Tibial nerve (tissue), 4 donors: ENCODE measurements at regions not wholly inside any gene's neighbourhood (a gene's known extent, or its start where the extent isn't known, plus 50 kb on each side); places are given as distances from the start of the nearest gene placed in this dataset.
A peak's percentile ranks its signal among the peaks of the same experiment; 100 is the strongest.

Source experiments
- DNase-seq, 2 donors: peaks; one replicate each; pipeline ENCODE4 v3.0.0-alpha.2; 2019; ENCODE audit warnings: low spot score in 2 of 2
- H3K27ac ChIP-seq, 4 donors: fragments of 200-600 bp; sonication (generic) in 3 of 4; one replicate each; pipeline ENCODE4 v1.5.1; 2017 to 2019; ENCODE audit warnings: mild to moderate bottlenecking in 1 of 4
- H3K27me3 ChIP-seq, 2 donors: fragments of 200-600 bp; sonication (generic) in 1 of 2; one replicate each; pipeline versions ENCODE4 v1.5.1 to v1.6.0; 2017 to 2019
- H3K36me3 ChIP-seq, 3 donors: fragments of 200-600 bp; sonication (generic); one replicate each; pipeline ENCODE4 v1.5.1; 2018 to 2019
- H3K4me1 ChIP-seq, 4 donors: fragments of 200-600 bp; sonication (generic) in 3 of 4; one replicate each; pipeline ENCODE4 v1.5.1; 2017 to 2019
- H3K4me3 ChIP-seq, 4 donors: fragments of 200-600 bp; sonication (generic) in 3 of 4; one replicate each; pipeline ENCODE4 v1.5.1; 2017 to 2019; ENCODE audit warnings: mild to moderate bottlenecking in 1 of 4, moderate library complexity in 1 of 4
- H3K9me3 ChIP-seq, 4 donors: fragments of 200-600 bp; sonication (generic) in 3 of 4; one replicate each; pipeline ENCODE4 v1.5.1; 2017 to 2019
- EP300 ChIP-seq, 2 donors: sonication (generic); formaldehyde crosslinking; IDR thresholded peaks; one replicate each; pipeline ENCODE4 v1.6.1; 2017; ENCODE audit warnings: antibody characterized with exemption in 2 of 2, mild to moderate bottlenecking in 1 of 2
- POLR2A ChIP-seq, 2 donors: fragments of 450-650 bp; IDR thresholded peaks; one replicate each; pipeline ENCODE4 v1.6.1; 2017; ENCODE audit warnings: antibody characterized with exemption in 2 of 2, mild to moderate bottlenecking in 2 of 2, moderate library complexity in 2 of 2
- WGBS, 2 donors: methylation state at CpG; one replicate each; pipeline ENCODE4 v1.1.5; 2018; 5-methylcytosine and 5-hydroxymethylcytosine counted together
- TF ChIP-seq, protein P1 (sequence below), 5 experiments: fragments of 200-600 bp in 3 of 5; fragments of 450-650 bp in 2 of 5; sonication (generic) in 3 of 5; IDR thresholded peaks; one replicate each; pipeline ENCODE4 v1.5.1; 2016 to 2019; ENCODE audit warnings: antibody characterized with exemption in 5 of 5, mild to moderate bottlenecking in 3 of 5, moderate library complexity in 2 of 5

DNA sequence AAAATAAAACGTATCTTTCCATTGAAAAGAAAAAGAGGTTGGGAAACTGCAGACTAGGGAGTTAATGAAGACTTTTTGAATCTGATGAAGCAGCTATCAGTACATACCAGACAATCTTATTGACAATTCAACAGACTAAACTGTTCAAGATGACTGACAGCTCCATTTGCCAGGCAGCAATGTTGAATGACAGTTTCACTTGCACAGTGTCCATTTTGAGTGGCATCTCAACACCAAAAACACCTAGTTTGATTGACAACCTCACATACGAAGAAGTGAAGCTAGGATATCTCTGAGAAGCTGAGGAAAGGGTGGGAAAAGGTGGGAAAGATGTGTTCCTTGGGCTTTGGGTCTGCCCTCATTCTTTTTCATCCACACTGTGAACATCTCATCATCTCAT lies 315.0 kb upstream of the SYT4 start:
- H3K4me3 ChIP-seq: no peak overlapping the region
- no peak for TF ChIP-seq EP300 (IDR thresholded peaks at IDR 0.05)
- TF ChIP-seq, protein P1, sequence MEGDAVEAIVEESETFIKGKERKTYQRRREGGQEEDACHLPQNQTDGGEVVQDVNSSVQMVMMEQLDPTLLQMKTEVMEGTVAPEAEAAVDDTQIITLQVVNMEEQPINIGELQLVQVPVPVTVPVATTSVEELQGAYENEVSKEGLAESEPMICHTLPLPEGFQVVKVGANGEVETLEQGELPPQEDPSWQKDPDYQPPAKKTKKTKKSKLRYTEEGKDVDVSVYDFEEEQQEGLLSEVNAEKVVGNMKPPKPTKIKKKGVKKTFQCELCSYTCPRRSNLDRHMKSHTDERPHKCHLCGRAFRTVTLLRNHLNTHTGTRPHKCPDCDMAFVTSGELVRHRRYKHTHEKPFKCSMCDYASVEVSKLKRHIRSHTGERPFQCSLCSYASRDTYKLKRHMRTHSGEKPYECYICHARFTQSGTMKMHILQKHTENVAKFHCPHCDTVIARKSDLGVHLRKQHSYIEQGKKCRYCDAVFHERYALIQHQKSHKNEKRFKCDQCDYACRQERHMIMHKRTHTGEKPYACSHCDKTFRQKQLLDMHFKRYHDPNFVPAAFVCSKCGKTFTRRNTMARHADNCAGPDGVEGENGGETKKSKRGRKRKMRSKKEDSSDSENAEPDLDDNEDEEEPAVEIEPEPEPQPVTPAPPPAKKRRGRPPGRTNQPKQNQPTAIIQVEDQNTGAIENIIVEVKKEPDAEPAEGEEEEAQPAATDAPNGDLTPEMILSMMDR (IDR thresholded peaks at IDR 0.05): no peak
- TF ChIP-seq POLR2A (IDR thresholded peaks at IDR 0.05): no peak
- no peaks in the 10 kb centered on the region for H3K27me3 ChIP-seq
- WGBS, 2 donors: 72 to 78% methylated on average over 2 of the region's 2 CpGs
- DNase-seq: no peak
- no peaks in the 10 kb centered on the region for H3K9me3 ChIP-seq
- no peak overlapping the region for H3K27ac ChIP-seq
- H3K4me1 ChIP-seq: no peaks in the 10 kb centered on the region
- no peaks in the 10 kb centered on the region for H3K36me3 ChIP-seq

DNA sequence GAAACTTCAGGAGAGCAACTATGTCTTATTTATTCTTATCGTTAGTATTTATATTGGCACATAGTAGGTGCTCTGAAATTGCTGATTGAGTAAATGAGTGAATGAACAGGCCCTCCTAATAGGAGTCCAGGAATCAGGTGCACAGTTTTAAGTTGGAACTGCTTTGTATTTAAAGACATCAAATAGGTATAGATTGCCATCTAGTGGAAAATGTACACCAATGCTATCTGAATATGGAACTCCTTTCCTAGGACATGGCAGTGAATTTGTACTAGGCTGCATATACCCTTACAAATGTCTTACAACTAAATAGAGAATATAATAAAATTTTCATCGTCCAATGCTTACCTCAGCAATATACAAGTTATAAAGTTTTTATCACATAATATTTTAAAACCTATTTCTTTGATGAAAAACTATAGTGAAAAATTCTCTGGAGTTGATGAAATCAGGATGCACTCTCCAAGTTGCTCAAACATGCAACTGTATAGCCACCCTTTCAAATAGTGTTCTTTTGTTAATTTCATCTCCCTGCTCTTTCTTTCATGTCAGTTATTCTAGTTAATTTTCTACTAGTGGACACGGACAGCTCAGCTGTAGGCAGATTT lies 318.9 kb upstream of the SYT4 start:
- no peak for DNase-seq
- WGBS, 2 donors: 53 to 55% methylated on average over 3 of the region's 3 CpGs
- no peak overlapping the region for H3K27ac ChIP-seq
- H3K9me3 ChIP-seq: no peaks in the 10 kb centered on the region
- no peaks in the 10 kb centered on the region for H3K27me3 ChIP-seq
- H3K36me3 ChIP-seq: no peaks in the 10 kb centered on the region
- TF ChIP-seq EP300 (IDR thresholded peaks at IDR 0.05) (no peak), POLR2A (IDR thresholded peaks at IDR 0.05) (no peak)
- TF ChIP-seq, protein P1 (IDR thresholded peaks at IDR 0.05): peak in 4 of 5 experiments; percentile 16 to 34 (median 24)
- no peak overlapping the region for H3K4me3 ChIP-seq
- no peaks in the 10 kb centered on the region for H3K4me1 ChIP-seq

DNA sequence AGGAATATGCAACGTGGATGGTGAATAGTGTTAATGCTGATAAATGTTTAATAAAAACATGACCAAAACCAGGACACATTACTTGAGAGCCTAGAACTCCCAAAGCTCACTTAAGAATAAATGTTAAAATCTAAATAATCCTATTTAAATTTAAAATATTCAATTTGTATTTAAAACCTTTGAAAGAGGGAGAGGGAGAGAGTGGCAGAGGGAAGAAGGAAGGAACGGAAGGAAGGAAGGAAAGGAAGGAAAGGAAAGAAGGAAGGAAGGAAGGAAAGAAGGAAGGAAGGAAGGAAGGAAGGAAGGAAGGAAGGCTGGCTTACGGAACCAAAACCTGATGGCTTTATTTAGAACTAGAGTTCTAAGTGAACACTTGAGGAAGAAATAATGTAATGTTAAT lies 324.1 kb upstream of the SYT4 start:
- Histone ChIP-seq H3K27ac (no peak overlapping the region), H3K4me1 (no peaks in the 10 kb centered on the region), H3K36me3 (no peaks in the 10 kb centered on the region), H3K27me3 (no peaks in the 10 kb centered on the region), H3K4me3 (no peak overlapping the region), H3K9me3 (peaks cover 0 to 17% (median 5%) of the 10 kb centered on the region in 4 donors)
- WGBS, 2 donors: 74 to 81% methylated on average over 3 of the region's 3 CpGs
- no peak for DNase-seq
- TF ChIP-seq EP300 (IDR thresholded peaks at IDR 0.05) (no peak), POLR2A (IDR thresholded peaks at IDR 0.05) (no peak)
- TF ChIP-seq, protein P1 (IDR thresholded peaks at IDR 0.05): no peak

DNA sequence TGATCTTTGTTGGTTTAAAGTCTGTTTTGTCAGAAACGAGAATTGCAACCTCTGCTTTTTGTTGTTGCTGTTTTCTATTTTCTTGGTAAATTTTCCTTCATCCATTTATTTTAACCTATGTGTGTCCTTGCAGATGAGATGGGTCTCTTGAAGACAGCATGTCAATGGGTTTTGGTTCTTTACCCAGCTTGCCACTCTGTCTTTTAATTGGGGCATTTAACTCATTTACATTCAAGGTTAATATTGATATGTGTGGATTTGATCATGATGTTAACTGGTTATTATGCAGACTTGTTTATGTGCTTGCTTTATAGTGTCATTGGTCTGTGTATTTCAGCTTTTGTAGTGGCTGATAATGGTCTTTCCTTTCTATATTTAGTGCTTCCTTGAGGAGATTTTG lies 327.9 kb upstream of the SYT4 start:
- 83 to 87% methylated on average over 1 of the region's 1 CpG for WGBS, 2 donors
- Histone ChIP-seq H3K4me1 (no peaks in the 10 kb centered on the region), H3K4me3 (no peak overlapping the region), H3K9me3 (peaks cover 0 to 23% (median 5%) of the 10 kb centered on the region in 4 donors), H3K27me3 (no peaks in the 10 kb centered on the region), H3K36me3 (no peaks in the 10 kb centered on the region), H3K27ac (no peak overlapping the region)
- TF ChIP-seq, protein P1 (IDR thresholded peaks at IDR 0.05): no peak
- no peak for TF ChIP-seq POLR2A (IDR thresholded peaks at IDR 0.05)
- TF ChIP-seq EP300 (IDR thresholded peaks at IDR 0.05): no peak
- DNase-seq: no peak

DNA sequence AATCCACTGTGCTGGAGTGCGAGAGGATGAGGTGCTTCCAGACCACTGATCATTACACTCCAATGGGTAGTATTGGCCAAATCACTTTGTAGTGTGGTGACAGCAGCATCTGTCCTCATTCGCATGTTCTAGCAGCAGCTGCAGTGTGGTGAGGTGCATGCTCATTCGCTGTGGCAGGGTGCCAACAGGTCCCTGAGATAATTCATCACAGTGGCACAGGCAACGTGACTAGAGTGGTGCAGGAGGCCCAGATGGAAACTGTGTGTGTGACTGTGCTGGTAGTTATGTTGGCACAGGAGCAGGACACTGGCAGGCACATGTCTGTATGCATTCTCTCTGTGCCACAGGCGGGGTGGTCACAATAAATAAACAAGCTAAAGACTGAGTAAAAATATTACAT lies 329.5 kb upstream of the SYT4 start:
- 89% methylated on average over 5 of the region's 5 CpGs for WGBS, 2 donors
- Histone ChIP-seq H3K4me1 (no peaks in the 10 kb centered on the region), H3K27me3 (no peaks in the 10 kb centered on the region), H3K4me3 (no peak overlapping the region), H3K9me3 (peaks cover 0 to 23% (median 5%) of the 10 kb centered on the region in 4 donors), H3K36me3 (no peaks in the 10 kb centered on the region), H3K27ac (no peak overlapping the region)
- no peak for TF ChIP-seq EP300 (IDR thresholded peaks at IDR 0.05)
- TF ChIP-seq POLR2A (IDR thresholded peaks at IDR 0.05): no peak
- TF ChIP-seq, protein P1 (IDR thresholded peaks at IDR 0.05): no peak
- DNase-seq: no peak
